Ascending aorta (tissue), 2 donors: ENCODE measurements at regions not wholly inside any gene's neighbourhood (a gene's known extent, or its start where the extent isn't known, plus 50 kb on each side); places are given as distances from the start of the nearest gene placed in this dataset.

Source experiments
- DNase-seq, 2 donors: peaks; one replicate each; pipeline ENCODE4 v3.0.0-alpha.2; 2019; ENCODE audit warnings: low spot score in 2 of 2
- H3K27ac ChIP-seq, 2 donors: fragments of 200-600 bp; sonication (generic); one replicate each; pipeline ENCODE4 v1.5.1; 2016 to 2017; ENCODE audit warnings: mild to moderate bottlenecking in 1 of 2
- H3K27me3 ChIP-seq: fragments of 200-600 bp; sonication (generic); one replicate; pipeline ENCODE4 v1.5.1; 2017
- H3K36me3 ChIP-seq, 2 donors: fragments of 200-600 bp; sonication (generic); one replicate each; pipeline ENCODE4 v1.5.1; 2016
- H3K4me1 ChIP-seq, 2 donors: fragments of 200-600 bp; sonication (generic); one replicate each; pipeline ENCODE4 v1.5.1; 2016 to 2017; ENCODE audit warnings: mild to moderate bottlenecking in 1 of 2
- H3K4me3 ChIP-seq, 2 donors: fragments of 200-600 bp; sonication (generic); one replicate each; pipeline ENCODE4 v1.5.1; 2016 to 2017; ENCODE audit warnings: mild to moderate bottlenecking in 1 of 2
- H3K9me3 ChIP-seq, 2 donors: fragments of 200-600 bp; sonication (generic); one replicate each; pipeline ENCODE4 v1.5.1; 2016
- CTCF ChIP-seq, 3 experiments: fragments of 200-600 bp in 2 of 3; fragments of 450-650 bp in 1 of 3; sonication (generic) in 2 of 3; IDR thresholded peaks; one replicate each; pipeline ENCODE4 v1.5.1; 2016 to 2019; ENCODE audit warnings: antibody characterized with exemption in 3 of 3, mild to moderate bottlenecking in 1 of 3, moderate library complexity in 1 of 3
- intact Hi-C: fragments of 100-400 bp; cut with DNase I; formaldehyde crosslinking; loops from one replicate; pipeline ENCODE4 v1.15.1; 2023

- DNase-seq: no peak
- Histone ChIP-seq H3K9me3 (no peaks in the 10 kb centered on the region), H3K36me3 (no peaks in the 10 kb centered on the region), H3K27me3 (no peaks in the 10 kb centered on the region), H3K27ac (no peak overlapping the region), H3K4me3 (no peak overlapping the region), H3K4me1 (no peaks in the 10 kb centered on the region)
- no peak for TF ChIP-seq CTCF (IDR thresholded peaks at IDR 0.05)
- intact Hi-C loops: no loop called here
These were observed 608.4 kb upstream of the CFAP20DC start for GRCh38 chr3:59658274-59658673.

GRCh38 chr3:59655418-59656015 lies 605.7 kb upstream of the CFAP20DC start:
- no peak overlapping the region for H3K27ac ChIP-seq
- intact Hi-C loops: no loop called here
- no peak for TF ChIP-seq CTCF (IDR thresholded peaks at IDR 0.05)

GRCh38 chr3:59654480-59655417 lies 604.9 kb upstream of the CFAP20DC start:
- Histone ChIP-seq H3K27me3 (no peaks in the 10 kb centered on the region), H3K27ac (no peak overlapping the region), H3K9me3 (peaks cover 9 to 12% of the 10 kb centered on the region in 2 donors), H3K4me3 (no peak overlapping the region), H3K36me3 (no peaks in the 10 kb centered on the region), H3K4me1 (no peaks in the 10 kb centered on the region)
- no peak for DNase-seq
- intact Hi-C loops: no loop called here
- no peak for TF ChIP-seq CTCF (IDR thresholded peaks at IDR 0.05)

More at GRCh38 chr3:59655418-59656015, 605.7 kb upstream of the CFAP20DC start:
- no peaks in the 10 kb centered on the region for H3K36me3 ChIP-seq
- peaks cover 5 to 7% of the 10 kb centered on the region in 2 donors for H3K9me3 ChIP-seq
- H3K4me1 ChIP-seq: no peaks in the 10 kb centered on the region
- no peak overlapping the region for H3K4me3 ChIP-seq
- no peak for DNase-seq
- H3K27me3 ChIP-seq: no peaks in the 10 kb centered on the region

- no peak for DNase-seq
- Histone ChIP-seq H3K4me1 (no peaks in the 10 kb centered on the region), H3K36me3 (no peaks in the 10 kb centered on the region), H3K9me3 (peaks cover 9 to 19% of the 10 kb centered on the region in 2 donors), H3K27me3 (no peaks in the 10 kb centered on the region), H3K27ac (peak overlapping the region in 1 of 2 donors; percentile 15), H3K4me3 (no peak overlapping the region)
- intact Hi-C loops: no loop called here
- TF ChIP-seq CTCF (IDR thresholded peaks at IDR 0.05): no peak
These were observed 604.3 kb upstream of the CFAP20DC start for GRCh38 chr3:59654123-59654479.

- TF ChIP-seq CTCF (IDR thresholded peaks at IDR 0.05): no peak
- Histone ChIP-seq H3K27me3 (no peaks in the 10 kb centered on the region), H3K9me3 (peaks cover 9 to 21% of the 10 kb centered on the region in 2 donors), H3K36me3 (no peaks in the 10 kb centered on the region), H3K4me1 (no peaks in the 10 kb centered on the region), H3K27ac (peak overlapping the region in 1 of 2 donors; percentile 15), H3K4me3 (no peak overlapping the region)
- no peak for DNase-seq
- intact Hi-C loops: no loop called here
These were observed 603.7 kb upstream of the CFAP20DC start for GRCh38 chr3:59653405-59654122.
